ENCODE measurements at regions not wholly inside any gene's neighbourhood (a gene's known extent, or its start where the extent isn't known, plus 50 kb on each side); places are given as distances from the start of the nearest gene placed in this dataset.

DNA sequence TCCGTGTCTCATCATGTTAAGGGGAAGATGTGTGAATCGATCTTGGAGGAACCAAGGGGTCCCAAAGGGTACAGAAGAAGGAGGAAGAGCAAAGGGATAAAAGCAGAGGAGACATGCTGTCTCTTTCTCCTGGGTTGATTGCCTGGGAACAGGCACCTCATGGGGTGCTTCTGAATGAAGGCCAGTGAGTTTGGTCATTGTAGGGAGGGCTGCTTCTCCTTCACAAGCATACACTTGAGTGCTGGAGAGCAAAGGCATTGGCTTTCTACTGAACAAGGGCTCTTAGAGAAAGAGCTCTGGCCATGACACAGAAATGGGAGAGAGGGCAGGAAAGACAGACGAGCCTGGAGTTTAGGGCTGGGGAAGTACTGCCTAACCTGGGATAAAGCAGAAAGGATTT, 146.7 kb upstream of the NPY start:
- H2BK15ac ChIP-seq (ENCODE audit: low read depth, low read length): no peak overlapping the region
- no peak overlapping the region for H3K4ac ChIP-seq (ENCODE audit: low read depth, low read length)
- H4K91ac ChIP-seq (ENCODE audit: insufficient read depth, low read depth, low read length): no peak overlapping the region
- no peaks in the 10 kb centered on the region for H4K20me1 ChIP-seq (ENCODE audit: insufficient read depth, low read length)
- H3K27me3 ChIP-seq (ENCODE audit: control insufficient read depth, insufficient read depth, low read length): no peaks in the 10 kb centered on the region
- no CpG with 5 or more reads among the region's 3 CpGs for WGBS, 2 experiments (ENCODE audit: extremely low coverage in 2 of 2, insufficient read length in 1 of 2)
- no peak overlapping the region for H3K4me2 ChIP-seq (ENCODE audit: low read depth, low read length)
- POLR2A ChIA-PET (ENCODE audit: unreplicated experiment): no interaction called here
- H3K9me3 ChIP-seq (ENCODE audit: control insufficient read depth, insufficient read depth, low read length): no peaks in the 10 kb centered on the region
- no peak overlapping the region for H3K18ac ChIP-seq (ENCODE audit: low read depth, low read length)
- no peaks in the 10 kb centered on the region for H3K79me1 ChIP-seq (ENCODE audit: low read depth in 1 of 2, low read length in 2 of 2)
- no peak overlapping the region for H2AK5ac ChIP-seq (ENCODE audit: low read depth, low read length)
- intact Hi-C loops (cut with micrococcal nuclease) (loop anchor here (10.0 kb wide), 1 partner anchor 57 kb away; no protein-coding TSS in a partner anchor), in situ Hi-C loops (cut with MboI; ENCODE audit: low sequenced_read_pairs) (no loop called here), dilution Hi-C loops (cut with HindIII; ENCODE audit: low sequenced_read_pairs, unreplicated experiment) (no loop called here)
- no peak overlapping the region for H3K14ac ChIP-seq (replicated peaks; ENCODE audit: low read depth, low read length)
- H3K4me1 ChIP-seq (ENCODE audit: control insufficient read depth, insufficient read depth, low read length): no peaks in the 10 kb centered on the region
- H2AK9ac ChIP-seq (replicated peaks; ENCODE audit: low read depth, low read length, poor library complexity): no peak overlapping the region
- ATAC-seq (ENCODE audit: low read depth): no peak
- no peak overlapping the region for H2BK20ac ChIP-seq (ENCODE audit: low read depth, low read length)
- CTCF ChIA-PET: no interaction called here
- no peak overlapping the region for H4K5ac ChIP-seq (ENCODE audit: low read depth, low read length)
- H2AFZ ChIP-seq (replicated peaks; ENCODE audit: low read length, poor library complexity): no peak overlapping the region
- H2BK120ac ChIP-seq (ENCODE audit: low read depth, low read length): no peak overlapping the region
- no peak overlapping the region for H3K27ac ChIP-seq (ENCODE audit: insufficient read depth, low read length)
- no peak overlapping the region for H3K4me3 ChIP-seq (ENCODE audit: insufficient read depth, low read depth, low read length)
- H3K56ac ChIP-seq (ENCODE audit: extremely low read depth, insufficient read depth, low read length): no peak overlapping the region
- no peaks in the 10 kb centered on the region for H3K36me3 ChIP-seq (ENCODE audit: control insufficient read depth, insufficient read depth, low read length)
- TF ChIP-seq, protein P1, sequence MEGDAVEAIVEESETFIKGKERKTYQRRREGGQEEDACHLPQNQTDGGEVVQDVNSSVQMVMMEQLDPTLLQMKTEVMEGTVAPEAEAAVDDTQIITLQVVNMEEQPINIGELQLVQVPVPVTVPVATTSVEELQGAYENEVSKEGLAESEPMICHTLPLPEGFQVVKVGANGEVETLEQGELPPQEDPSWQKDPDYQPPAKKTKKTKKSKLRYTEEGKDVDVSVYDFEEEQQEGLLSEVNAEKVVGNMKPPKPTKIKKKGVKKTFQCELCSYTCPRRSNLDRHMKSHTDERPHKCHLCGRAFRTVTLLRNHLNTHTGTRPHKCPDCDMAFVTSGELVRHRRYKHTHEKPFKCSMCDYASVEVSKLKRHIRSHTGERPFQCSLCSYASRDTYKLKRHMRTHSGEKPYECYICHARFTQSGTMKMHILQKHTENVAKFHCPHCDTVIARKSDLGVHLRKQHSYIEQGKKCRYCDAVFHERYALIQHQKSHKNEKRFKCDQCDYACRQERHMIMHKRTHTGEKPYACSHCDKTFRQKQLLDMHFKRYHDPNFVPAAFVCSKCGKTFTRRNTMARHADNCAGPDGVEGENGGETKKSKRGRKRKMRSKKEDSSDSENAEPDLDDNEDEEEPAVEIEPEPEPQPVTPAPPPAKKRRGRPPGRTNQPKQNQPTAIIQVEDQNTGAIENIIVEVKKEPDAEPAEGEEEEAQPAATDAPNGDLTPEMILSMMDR (conservative IDR thresholded peaks at IDR 0.05; ENCODE audit: low read depth, low read length): no peak
- no peak for TF ChIP-seq NFE2L2 (IDR thresholded peaks at IDR 0.05; ENCODE audit: low read depth, low read length)
- TF ChIP-seq RCOR1 (IDR thresholded peaks at IDR 0.05; ENCODE audit: insufficient replicate concordance, low read length): no peak
- TF ChIP-seq FOS (IDR thresholded peaks at IDR 0.05; ENCODE audit: low read depth, low read length): no peak
- no peak for TF ChIP-seq POLR2A (IDR thresholded peaks at IDR 0.05; ENCODE audit: low read depth, low read length)
- no peak for TF ChIP-seq MXI1 (IDR thresholded peaks at IDR 0.05; ENCODE audit: borderline replicate concordance, low read depth, low read length)
- H3K9me1 ChIP-seq (ENCODE audit: insufficient read depth, low read length): no peaks in the 10 kb centered on the region
- H3K23ac ChIP-seq (ENCODE audit: low read depth, low read length): no peak overlapping the region
- no TSS peak for BruUV-seq (replicated peaks)
- DNase-seq: no peak
- H3K9ac ChIP-seq (ENCODE audit: low read depth, low read length): no peak overlapping the region
- H2BK5ac ChIP-seq (ENCODE audit: low read depth, low read length, poor library complexity, severe bottlenecking): no peak overlapping the region
- no peak overlapping the region for H4K8ac ChIP-seq (ENCODE audit: low read depth in 2 of 2, low read length in 2 of 2)

Data from IMR-90 (cell line).